ENCODE measurements at regions not wholly inside any gene's neighbourhood (a gene's known extent, or its start where the extent isn't known, plus 50 kb on each side); places are given as distances from the start of the nearest gene placed in this dataset.

DNA sequence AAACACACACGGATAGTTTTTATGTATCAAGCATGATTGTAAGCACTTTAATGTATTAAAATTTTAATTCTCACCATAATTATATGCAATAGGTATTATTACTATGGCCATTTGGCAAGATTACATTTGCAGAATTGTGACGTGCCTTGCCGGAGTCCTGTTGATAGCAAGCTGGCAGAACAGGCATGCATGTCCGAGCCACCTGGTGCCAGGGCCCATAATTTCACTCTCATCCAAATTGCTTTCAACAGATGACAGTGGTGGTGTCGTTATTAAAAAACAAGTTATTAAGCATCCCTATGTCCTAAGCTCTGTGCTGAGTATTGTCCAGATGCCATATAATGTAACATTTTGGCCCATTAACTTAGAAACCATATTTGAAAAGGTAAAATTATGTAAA lies 374.3 kb downstream of the FOXO1 start (continued):
- TF ChIP-seq SP1 (CRISPR knock-in tag; conservative IDR thresholded peaks at IDR 0.05) (no peak), JUN (CRISPR knock-in tag; IDR thresholded peaks at IDR 0.05) (no peak), ZBTB21 (CRISPR knock-in tag; IDR thresholded peaks at IDR 0.05; ENCODE audit: borderline replicate concordance) (no peak), ZNF423 (CRISPR knock-in tag; IDR thresholded peaks at IDR 0.05) (no peak), NR3C1 (CRISPR knock-in tag; conservative IDR thresholded peaks at IDR 0.05; ENCODE audit: low read depth) (no peak)
- TF ChIP-seq, protein P1, sequence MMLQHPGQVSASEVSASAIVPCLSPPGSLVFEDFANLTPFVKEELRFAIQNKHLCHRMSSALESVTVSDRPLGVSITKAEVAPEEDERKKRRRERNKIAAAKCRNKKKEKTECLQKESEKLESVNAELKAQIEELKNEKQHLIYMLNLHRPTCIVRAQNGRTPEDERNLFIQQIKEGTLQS (CRISPR knock-in tag; conservative IDR thresholded peaks at IDR 0.05), result no peak

DNA sequence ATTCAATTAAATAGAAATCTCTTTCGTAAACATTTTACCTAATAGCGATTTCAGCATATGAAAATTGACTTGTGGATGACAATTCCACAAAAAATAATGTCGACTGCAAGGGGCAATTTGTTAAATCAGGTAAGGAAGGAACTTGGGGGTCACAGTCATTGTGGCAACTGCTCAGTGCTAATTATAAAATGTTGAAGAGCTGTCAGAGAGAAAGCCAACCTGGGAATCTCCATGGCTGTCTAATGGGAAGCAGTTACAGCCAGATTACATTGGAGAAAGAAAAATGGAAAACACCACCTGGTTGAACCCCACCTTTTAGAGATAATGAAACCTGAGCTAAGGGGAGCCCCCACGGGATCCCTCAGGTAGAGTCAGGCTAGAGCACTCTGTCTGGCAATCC lies 373.9 kb downstream of the FOXO1 start:
- H3K4me3 Mint-ChIP-seq, result no peak overlapping the region

DNA sequence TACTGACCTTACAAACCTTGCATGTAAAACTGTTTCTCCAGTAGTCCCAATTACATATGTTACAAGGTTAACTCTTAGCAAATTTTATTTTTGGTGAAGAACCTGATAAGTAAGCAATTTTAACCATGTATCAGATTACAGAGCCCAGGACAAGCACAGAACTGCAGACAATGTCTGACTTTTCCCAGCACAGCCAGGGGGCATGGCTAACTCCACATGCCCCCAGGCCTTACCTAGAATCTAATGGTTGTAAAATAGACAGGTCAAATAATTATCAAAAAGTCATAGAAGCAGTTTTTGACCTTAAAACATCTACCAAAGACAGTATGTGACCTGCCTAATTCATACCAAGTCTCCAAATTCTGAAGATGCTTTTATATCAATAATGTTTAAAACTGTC lies 364.1 kb downstream of the FOXO1 start:
- Mint-ChIP-seq H3K27me3 (ENCODE audit: low read depth) (peaks cover 13% of the 10 kb centered on the region), H3K4me3 (no peak overlapping the region), H3K36me3 (peaks cover 49% of the 10 kb centered on the region), H3K9me3 (peaks cover 70% of the 10 kb centered on the region), H3K4me1 (peaks cover 7% of the 10 kb centered on the region; the same call in 1 of the 2 replicates), H3K27ac (no peak overlapping the region)
- ChIA-PET POLR2A (no interaction called here), CTCF (no interaction called here)
- TF ChIP-seq NR3C1 (CRISPR knock-in tag; conservative IDR thresholded peaks at IDR 0.05; ENCODE audit: low read depth) (no peak), TEAD1 (CRISPR knock-in tag; IDR thresholded peaks at IDR 0.05) (no peak), CBFB (CRISPR knock-in tag; IDR thresholded peaks at IDR 0.05; ENCODE audit: low read depth) (no peak), FOXJ3 (CRISPR knock-in tag; IDR thresholded peaks at IDR 0.05; ENCODE audit: borderline replicate concordance) (no peak), ZNF671 (CRISPR knock-in tag; IDR thresholded peaks at IDR 0.05) (no peak), ZNF396 (CRISPR knock-in tag; IDR thresholded peaks at IDR 0.05; ENCODE audit: borderline replicate concordance) (no peak)
- TF ChIP-seq, protein P2, sequence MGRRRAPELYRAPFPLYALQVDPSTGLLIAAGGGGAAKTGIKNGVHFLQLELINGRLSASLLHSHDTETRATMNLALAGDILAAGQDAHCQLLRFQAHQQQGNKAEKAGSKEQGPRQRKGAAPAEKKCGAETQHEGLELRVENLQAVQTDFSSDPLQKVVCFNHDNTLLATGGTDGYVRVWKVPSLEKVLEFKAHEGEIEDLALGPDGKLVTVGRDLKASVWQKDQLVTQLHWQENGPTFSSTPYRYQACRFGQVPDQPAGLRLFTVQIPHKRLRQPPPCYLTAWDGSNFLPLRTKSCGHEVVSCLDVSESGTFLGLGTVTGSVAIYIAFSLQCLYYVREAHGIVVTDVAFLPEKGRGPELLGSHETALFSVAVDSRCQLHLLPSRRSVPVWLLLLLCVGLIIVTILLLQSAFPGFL (CRISPR knock-in tag; IDR thresholded peaks at IDR 0.05; ENCODE audit: borderline replicate concordance), result no peak
- TF ChIP-seq, protein P3, sequence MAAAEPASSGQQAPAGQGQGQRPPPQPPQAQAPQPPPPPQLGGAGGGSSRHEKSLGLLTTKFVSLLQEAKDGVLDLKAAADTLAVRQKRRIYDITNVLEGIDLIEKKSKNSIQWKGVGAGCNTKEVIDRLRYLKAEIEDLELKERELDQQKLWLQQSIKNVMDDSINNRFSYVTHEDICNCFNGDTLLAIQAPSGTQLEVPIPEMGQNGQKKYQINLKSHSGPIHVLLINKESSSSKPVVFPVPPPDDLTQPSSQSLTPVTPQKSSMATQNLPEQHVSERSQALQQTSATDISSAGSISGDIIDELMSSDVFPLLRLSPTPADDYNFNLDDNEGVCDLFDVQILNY (CRISPR knock-in tag; IDR thresholded peaks at IDR 0.05), result no peak
- TF ChIP-seq, protein P4, sequence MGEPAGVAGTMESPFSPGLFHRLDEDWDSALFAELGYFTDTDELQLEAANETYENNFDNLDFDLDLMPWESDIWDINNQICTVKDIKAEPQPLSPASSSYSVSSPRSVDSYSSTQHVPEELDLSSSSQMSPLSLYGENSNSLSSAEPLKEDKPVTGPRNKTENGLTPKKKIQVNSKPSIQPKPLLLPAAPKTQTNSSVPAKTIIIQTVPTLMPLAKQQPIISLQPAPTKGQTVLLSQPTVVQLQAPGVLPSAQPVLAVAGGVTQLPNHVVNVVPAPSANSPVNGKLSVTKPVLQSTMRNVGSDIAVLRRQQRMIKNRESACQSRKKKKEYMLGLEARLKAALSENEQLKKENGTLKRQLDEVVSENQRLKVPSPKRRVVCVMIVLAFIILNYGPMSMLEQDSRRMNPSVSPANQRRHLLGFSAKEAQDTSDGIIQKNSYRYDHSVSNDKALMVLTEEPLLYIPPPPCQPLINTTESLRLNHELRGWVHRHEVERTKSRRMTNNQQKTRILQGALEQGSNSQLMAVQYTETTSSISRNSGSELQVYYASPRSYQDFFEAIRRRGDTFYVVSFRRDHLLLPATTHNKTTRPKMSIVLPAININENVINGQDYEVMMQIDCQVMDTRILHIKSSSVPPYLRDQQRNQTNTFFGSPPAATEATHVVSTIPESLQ (CRISPR knock-in tag; IDR thresholded peaks at IDR 0.05), result no peak
- TF ChIP-seq, protein P5, sequence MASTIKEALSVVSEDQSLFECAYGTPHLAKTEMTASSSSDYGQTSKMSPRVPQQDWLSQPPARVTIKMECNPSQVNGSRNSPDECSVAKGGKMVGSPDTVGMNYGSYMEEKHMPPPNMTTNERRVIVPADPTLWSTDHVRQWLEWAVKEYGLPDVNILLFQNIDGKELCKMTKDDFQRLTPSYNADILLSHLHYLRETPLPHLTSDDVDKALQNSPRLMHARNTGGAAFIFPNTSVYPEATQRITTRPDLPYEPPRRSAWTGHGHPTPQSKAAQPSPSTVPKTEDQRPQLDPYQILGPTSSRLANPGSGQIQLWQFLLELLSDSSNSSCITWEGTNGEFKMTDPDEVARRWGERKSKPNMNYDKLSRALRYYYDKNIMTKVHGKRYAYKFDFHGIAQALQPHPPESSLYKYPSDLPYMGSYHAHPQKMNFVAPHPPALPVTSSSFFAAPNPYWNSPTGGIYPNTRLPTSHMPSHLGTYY (CRISPR knock-in tag; IDR thresholded peaks at IDR 0.05), result no peak
- TF ChIP-seq, protein P6, sequence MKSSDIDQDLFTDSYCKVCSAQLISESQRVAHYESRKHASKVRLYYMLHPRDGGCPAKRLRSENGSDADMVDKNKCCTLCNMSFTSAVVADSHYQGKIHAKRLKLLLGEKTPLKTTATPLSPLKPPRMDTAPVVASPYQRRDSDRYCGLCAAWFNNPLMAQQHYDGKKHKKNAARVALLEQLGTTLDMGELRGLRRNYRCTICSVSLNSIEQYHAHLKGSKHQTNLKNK (CRISPR knock-in tag; IDR thresholded peaks at IDR 0.05), result no peak
- TF ChIP-seq, protein P7, sequence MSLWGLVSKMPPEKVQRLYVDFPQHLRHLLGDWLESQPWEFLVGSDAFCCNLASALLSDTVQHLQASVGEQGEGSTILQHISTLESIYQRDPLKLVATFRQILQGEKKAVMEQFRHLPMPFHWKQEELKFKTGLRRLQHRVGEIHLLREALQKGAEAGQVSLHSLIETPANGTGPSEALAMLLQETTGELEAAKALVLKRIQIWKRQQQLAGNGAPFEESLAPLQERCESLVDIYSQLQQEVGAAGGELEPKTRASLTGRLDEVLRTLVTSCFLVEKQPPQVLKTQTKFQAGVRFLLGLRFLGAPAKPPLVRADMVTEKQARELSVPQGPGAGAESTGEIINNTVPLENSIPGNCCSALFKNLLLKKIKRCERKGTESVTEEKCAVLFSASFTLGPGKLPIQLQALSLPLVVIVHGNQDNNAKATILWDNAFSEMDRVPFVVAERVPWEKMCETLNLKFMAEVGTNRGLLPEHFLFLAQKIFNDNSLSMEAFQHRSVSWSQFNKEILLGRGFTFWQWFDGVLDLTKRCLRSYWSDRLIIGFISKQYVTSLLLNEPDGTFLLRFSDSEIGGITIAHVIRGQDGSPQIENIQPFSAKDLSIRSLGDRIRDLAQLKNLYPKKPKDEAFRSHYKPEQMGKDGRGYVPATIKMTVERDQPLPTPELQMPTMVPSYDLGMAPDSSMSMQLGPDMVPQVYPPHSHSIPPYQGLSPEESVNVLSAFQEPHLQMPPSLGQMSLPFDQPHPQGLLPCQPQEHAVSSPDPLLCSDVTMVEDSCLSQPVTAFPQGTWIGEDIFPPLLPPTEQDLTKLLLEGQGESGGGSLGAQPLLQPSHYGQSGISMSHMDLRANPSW (CRISPR knock-in tag; conservative IDR thresholded peaks at IDR 0.05; ENCODE audit: low read depth), result no peak
- ATAC-seq (no peak), DNase-seq (ENCODE audit: low spot score) (no peak)

More for the DNA sequence above, 373.9 kb downstream of the FOXO1 start:
- Mint-ChIP-seq H3K4me1 (no peaks in the 10 kb centered on the region), H3K27ac (no peak overlapping the region), H3K36me3 (peaks cover 18% of the 10 kb centered on the region), H3K27me3 (ENCODE audit: low read depth) (no peaks in the 10 kb centered on the region), H3K9me3 (peaks cover 26% of the 10 kb centered on the region)
- DNase-seq (ENCODE audit: low spot score) (no peak), ATAC-seq (no peak)
- CTCF ChIA-PET, result no interaction called here
- no peak for TF ChIP-seq NR3C1 (CRISPR knock-in tag; conservative IDR thresholded peaks at IDR 0.05; ENCODE audit: low read depth)
- no peak for TF ChIP-seq GTF2I (CRISPR knock-in tag; conservative IDR thresholded peaks at IDR 0.05)
- TF ChIP-seq, protein P3 (CRISPR knock-in tag; IDR thresholded peaks at IDR 0.05), result no peak
- TF ChIP-seq CBFB (CRISPR knock-in tag; IDR thresholded peaks at IDR 0.05; ENCODE audit: low read depth), result no peak
- no peak for TF ChIP-seq TEAD4 (CRISPR knock-in tag; IDR thresholded peaks at IDR 0.05)
- TF ChIP-seq, protein P8, sequence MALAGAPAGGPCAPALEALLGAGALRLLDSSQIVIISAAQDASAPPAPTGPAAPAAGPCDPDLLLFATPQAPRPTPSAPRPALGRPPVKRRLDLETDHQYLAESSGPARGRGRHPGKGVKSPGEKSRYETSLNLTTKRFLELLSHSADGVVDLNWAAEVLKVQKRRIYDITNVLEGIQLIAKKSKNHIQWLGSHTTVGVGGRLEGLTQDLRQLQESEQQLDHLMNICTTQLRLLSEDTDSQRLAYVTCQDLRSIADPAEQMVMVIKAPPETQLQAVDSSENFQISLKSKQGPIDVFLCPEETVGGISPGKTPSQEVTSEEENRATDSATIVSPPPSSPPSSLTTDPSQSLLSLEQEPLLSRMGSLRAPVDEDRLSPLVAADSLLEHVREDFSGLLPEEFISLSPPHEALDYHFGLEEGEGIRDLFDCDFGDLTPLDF (CRISPR knock-in tag; IDR thresholded peaks at IDR 0.05), result no peak
- POLR2A ChIA-PET, result no interaction called here
